Small intestine (tissue), 7 donors: ENCODE measurements at regions not wholly inside any gene's neighbourhood (a gene's known extent, or its start where the extent isn't known, plus 50 kb on each side); places are given as distances from the start of the nearest gene placed in this dataset.
"Not testable (repeated sequence)": the region's sequence is repeated elsewhere in the genome, so short reads cannot be mapped to it uniquely, and the experiment has no call there.

Experiments used
- DNase-seq, 2 donors: peaks; one replicate each; pipeline versions ENCODE4 v3.0.0 to v3.0.0-alpha.2; 2013
- FAIRE-seq: peaks from 2 replicates; lab custom pipeline; 2012; peaks lifted over from hg19 to GRCh38; lab: Jason Lieb, UNC
- H3K27ac ChIP-seq, 3 donors: one replicate each; pipeline ENCODE4 v1.5.1; 2013; ENCODE audit warnings: low read length in 2 of 3, mild to moderate bottlenecking in 2 of 3, control low read depth in 1 of 3, inconsistent platforms in 1 of 3, low read depth in 1 of 3, moderate library complexity in 1 of 3
- H3K27me3 ChIP-seq, 3 donors: one replicate each; pipeline ENCODE4 v1.6.1; 2013; ENCODE audit warnings: low read length in 3 of 3, inconsistent platforms in 1 of 3; ENCODE audit not compliant: control insufficient read depth in 3 of 3, insufficient read depth in 3 of 3
- H3K36me3 ChIP-seq, 3 donors: one replicate each; pipeline ENCODE4 v1.6.1; 2013; ENCODE audit warnings: low read length in 3 of 3, inconsistent platforms in 1 of 3, low read depth in 1 of 3, mild to moderate bottlenecking in 1 of 3, moderate library complexity in 1 of 3; ENCODE audit not compliant: control insufficient read depth in 3 of 3, insufficient read depth in 2 of 3
- H3K4me1 ChIP-seq, 3 donors: one replicate each; pipeline ENCODE4 v1.6.1; 2013; ENCODE audit warnings: low read length in 2 of 3, inconsistent platforms in 1 of 3, low read depth in 1 of 3, mild to moderate bottlenecking in 1 of 3, moderate library complexity in 1 of 3; ENCODE audit not compliant: control insufficient read depth in 3 of 3, insufficient read depth in 2 of 3
- H3K4me3 ChIP-seq, 3 donors: one replicate each; pipeline ENCODE4 v1.5.1; 2013; ENCODE audit warnings: low read length in 3 of 3, control low read depth in 1 of 3, inconsistent platforms in 1 of 3, low read depth in 1 of 3, mild to moderate bottlenecking in 1 of 3, moderate library complexity in 1 of 3
- H3K9me3 ChIP-seq, 2 donors: one replicate each; pipeline ENCODE4 v1.6.1; 2013; ENCODE audit warnings: low read depth in 1 of 2, low read length in 1 of 2; ENCODE audit not compliant: control insufficient read depth in 2 of 2, insufficient read depth in 1 of 2
- WGBS, 3 donors: extraction: QIAGEN DNeasy Blood & Tissue Kit; methylation state at CpG; one replicate each; pipeline ENCODE4 v1.1.7; 2013; 5-methylcytosine and 5-hydroxymethylcytosine counted together
- donor health status: healthy with polysubstance abuse.
- donor health status: control.
- donor health status: control.
- donor health status: Bipolar disorder and iron deficiency.
- donor health status: healthy.

DNA sequence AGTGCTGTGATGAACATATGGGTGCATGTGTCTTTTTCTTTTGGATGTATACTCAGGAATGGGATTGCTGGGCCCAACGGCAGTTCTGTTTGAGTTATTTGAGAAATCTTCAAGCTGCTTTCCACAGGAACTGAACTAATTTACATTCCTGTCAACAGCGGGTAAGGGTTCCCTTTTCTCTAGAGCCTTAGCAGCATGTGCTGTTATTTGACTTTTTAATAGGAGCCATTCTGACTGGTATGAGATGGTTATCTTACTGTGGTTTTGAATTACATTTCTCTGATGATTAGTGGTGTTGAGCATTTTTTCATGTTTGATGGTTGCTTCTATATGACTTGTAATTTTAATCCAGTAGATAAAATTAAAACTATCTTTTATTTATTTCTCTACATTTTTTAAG lies 1168.6 kb upstream of the ALCAM start:
- WGBS, 3 donors, result 49 to 63% (median 58%) methylated on average over 2 of the region's 2 CpGs

DNA sequence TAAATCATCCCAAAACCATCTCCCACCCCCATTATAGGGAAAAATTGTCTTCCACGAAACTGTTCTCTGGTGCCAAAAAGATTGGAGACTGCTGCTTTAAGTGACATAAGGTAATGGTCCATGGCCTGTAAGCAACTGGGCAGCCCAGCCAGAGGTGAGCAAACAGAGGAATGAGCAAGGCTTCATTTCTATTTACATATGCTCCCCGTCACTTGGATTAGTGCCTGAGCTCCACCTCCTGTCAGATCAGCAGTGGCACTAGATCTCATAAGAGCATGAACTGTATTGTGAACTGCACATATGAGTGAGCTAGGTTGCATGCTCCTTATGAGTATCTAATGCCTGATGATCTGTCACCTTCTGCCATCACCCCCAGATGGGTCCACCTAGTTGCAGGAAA lies 1159.8 kb upstream of the ALCAM start:
- DNase-seq (no peak), FAIRE-seq (no peak)
- Histone ChIP-seq H3K36me3 (no peaks in the 10 kb centered on the region), H3K27me3 (no peaks in the 10 kb centered on the region), H3K4me3 (no peak overlapping the region), H3K9me3 (no peaks in the 10 kb centered on the region), H3K27ac (no peak overlapping the region), H3K4me1 (no peaks in the 10 kb centered on the region)
- WGBS, 3 donors, result 49 to 62% (median 56%) methylated on average over 2 of the region's 2 CpGs

More for the DNA sequence above, 1168.6 kb upstream of the ALCAM start:
- FAIRE-seq (no peak), DNase-seq (no peak)
- H3K27me3 ChIP-seq, result no peaks in the 10 kb centered on the region
- no peaks in the 10 kb centered on the region for H3K36me3 ChIP-seq
- H3K4me1 ChIP-seq, result no peaks in the 10 kb centered on the region
- no peak overlapping the region for H3K4me3 ChIP-seq
- no peaks in the 10 kb centered on the region for H3K9me3 ChIP-seq
- H3K27ac ChIP-seq, result no peak overlapping the region

DNA sequence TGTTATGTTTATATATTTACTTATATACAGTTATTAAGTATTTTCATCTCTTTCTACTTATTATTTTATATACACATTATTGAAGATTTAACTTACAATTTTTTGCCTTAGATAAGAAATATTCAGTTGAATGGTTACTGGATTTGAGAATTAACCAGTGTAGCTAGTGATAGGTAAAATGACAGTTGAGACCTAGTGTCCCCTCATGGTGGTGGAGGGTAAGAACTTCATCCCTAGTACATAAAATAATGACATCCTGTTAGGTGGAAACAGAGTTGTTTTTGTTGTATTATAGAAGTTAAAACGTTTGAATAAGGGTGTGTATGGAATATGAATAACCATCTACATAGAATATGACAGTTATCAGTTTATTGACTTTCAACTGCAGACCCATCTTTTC lies 1152.4 kb upstream of the ALCAM start:
- Histone ChIP-seq H3K27me3 (no peaks in the 10 kb centered on the region), H3K9me3 (no peaks in the 10 kb centered on the region), H3K27ac (no peak overlapping the region), H3K4me3 (no peak overlapping the region), H3K4me1 (no peaks in the 10 kb centered on the region), H3K36me3 (no peaks in the 10 kb centered on the region)
- FAIRE-seq (no peak), DNase-seq (no peak)
- 28 to 34% (median 30%) methylated on average over 1 of the region's 1 CpG for WGBS, 3 donors

DNA sequence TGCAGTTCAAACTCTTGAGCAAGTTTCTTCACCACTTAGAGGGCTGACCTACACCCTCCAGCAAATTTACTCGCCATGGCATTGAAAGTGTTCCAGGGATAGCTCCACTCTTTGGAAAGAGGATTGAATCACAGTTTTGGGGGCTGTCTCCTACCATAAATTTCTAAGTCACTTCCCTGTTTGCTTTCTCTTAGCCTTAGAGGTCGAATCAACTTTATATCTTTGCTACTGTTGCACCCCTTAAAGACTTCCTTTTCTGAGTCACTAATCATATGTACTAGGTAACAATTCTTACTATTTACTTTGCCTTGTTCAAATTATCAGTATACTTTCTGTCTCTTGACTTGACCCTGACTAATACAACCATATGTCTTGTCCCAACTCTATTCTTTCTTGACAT lies 1151.8 kb upstream of the ALCAM start:
- no peak for FAIRE-seq
- no peaks in the 10 kb centered on the region for H3K4me1 ChIP-seq
- H3K27ac ChIP-seq, result no peak overlapping the region
- no peaks in the 10 kb centered on the region for H3K27me3 ChIP-seq
- H3K4me3 ChIP-seq, result no peak overlapping the region
- WGBS, 3 donors, result 47 to 66% (median 52%) methylated on average over 2 of the region's 2 CpGs
- DNase-seq, result no peak
- no peaks in the 10 kb centered on the region for H3K36me3 ChIP-seq
- H3K9me3 ChIP-seq, result no peaks in the 10 kb centered on the region

DNA sequence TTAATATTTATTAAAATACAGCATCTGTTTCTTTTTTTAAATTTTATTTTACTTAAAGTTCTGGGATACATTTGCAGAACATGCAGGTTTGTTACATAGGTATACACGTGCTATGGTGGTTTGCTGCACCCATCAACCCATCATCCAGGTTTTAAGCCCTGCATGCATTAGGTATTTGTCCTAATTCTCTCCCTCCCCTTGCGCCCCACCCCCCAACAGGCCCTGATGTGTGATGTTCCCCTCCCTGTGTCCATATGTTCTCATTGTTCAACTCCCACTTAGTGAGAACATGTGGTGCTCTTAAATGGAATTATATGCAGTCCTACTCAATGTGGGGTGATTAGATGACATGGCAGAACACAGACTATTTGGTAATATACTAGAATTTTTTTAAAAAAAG lies 1147.7 kb upstream of the ALCAM start:
- not testable (repeated sequence) for FAIRE-seq

DNA sequence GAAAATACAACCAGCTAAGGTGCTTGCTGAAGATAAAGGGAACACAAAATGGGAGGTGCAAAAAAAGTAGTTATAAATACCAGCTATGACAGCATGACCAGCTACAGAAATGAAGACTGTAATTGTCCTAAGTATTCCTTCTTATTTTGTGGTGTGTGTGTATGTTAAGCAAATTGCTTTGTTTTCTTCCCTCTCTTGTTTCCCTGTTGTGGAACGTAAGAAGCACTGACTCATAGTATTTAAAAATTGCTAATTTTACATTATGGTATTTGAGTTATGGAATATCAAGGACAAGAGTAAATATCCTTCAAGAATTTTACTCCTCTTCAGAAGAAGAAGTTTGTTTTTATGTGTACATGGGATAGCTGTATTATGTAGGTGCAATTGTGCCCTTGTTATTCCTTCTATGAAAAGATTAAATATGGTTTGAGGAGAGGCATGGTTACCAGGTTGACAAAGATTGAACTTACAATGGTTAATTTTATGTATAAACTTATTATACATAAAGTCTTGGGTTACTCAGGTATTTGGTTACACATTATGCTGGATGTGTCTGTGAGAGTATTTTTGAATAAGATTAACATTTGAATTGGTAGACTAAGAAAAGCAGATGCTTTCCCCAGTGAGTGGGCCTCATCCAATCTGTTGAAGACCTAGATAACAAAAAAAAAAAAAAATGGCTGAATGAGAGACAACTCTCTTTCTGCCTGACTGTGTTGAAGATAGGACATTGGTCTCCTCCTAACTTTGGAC lies 1132.1 kb upstream of the ALCAM start:
- DNase-seq, result no peak
- H3K4me1 ChIP-seq, result no peaks in the 10 kb centered on the region

More for the DNA sequence above, 1147.7 kb upstream of the ALCAM start:
- not testable (repeated sequence) for H3K9me3 ChIP-seq, H3K27me3 ChIP-seq, H3K4me3 ChIP-seq, DNase-seq, H3K27ac ChIP-seq, H3K36me3 ChIP-seq, H3K4me1 ChIP-seq
- 81 to 100% (median 83%) methylated on average over 2 of the region's 2 CpGs for WGBS, 3 donors

DNA sequence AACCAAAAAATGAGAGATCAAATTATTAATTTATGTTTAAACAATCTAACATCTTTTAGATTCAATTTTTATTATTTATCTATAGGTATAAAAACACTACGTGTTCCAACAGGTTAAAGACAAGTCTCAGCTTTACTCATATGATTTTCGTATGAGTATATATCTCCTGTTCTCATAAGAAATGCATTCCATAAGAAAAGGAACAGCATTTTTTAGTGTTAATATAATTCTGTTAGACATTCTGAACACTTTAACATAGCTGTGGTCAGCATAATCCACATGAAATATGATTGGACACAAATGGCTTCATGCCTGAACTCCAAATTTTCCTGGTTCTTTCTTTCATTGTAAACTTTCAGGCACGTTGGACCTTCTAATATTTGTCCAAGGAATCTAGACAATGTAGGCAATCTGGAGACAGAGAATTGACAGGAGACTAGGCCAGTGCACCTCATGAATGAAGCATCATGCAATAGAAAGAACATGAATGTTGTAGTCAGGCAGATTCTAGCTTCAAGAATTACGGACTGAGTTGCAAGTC lies 1122.0 kb upstream of the ALCAM start:
- Histone ChIP-seq H3K27me3 (no peaks in the 10 kb centered on the region), H3K36me3 (no peaks in the 10 kb centered on the region), H3K9me3 (peaks cover 0 to 2% of the 10 kb centered on the region in 2 donors), H3K27ac (no peak overlapping the region), H3K4me1 (no peaks in the 10 kb centered on the region), H3K4me3 (no peak overlapping the region)
- no peak for FAIRE-seq
- DNase-seq, result no peak
- 52 to 59% (median 55%) methylated on average over 4 of the region's 4 CpGs for WGBS, 3 donors

More for the DNA sequence above, 1132.1 kb upstream of the ALCAM start:
- no peaks in the 10 kb centered on the region for H3K27me3 ChIP-seq
- H3K27ac ChIP-seq, result no peak overlapping the region
- FAIRE-seq, result no peak
- H3K9me3 ChIP-seq, result no peaks in the 10 kb centered on the region
- no peak overlapping the region for H3K4me3 ChIP-seq
- 72 to 79% (median 74%) methylated on average over 1 of the region's 1 CpG for WGBS, 3 donors
- no peaks in the 10 kb centered on the region for H3K36me3 ChIP-seq

DNA sequence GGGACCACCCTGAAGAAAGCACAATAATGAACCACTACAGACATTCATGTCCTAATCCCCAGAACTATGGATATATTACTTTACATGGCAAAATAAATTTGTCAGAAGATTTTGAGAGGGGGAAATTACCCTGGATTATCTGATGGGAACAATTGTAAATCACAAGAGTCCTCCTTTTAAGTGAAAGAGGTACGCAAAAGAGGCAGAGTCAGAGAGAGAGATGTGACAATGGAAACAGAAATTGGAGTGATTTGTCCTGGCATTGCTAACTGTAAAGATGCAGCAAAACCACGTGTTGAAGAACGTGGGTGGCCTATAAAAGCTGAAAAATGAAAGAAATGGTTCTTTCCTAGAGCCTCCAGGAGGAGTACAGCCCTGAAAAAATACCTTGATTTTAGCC lies 1121.4 kb upstream of the ALCAM start:
- no peak overlapping the region for H3K4me3 ChIP-seq
- H3K4me1 ChIP-seq, result no peaks in the 10 kb centered on the region
- peaks cover 0 to 2% of the 10 kb centered on the region in 2 donors for H3K9me3 ChIP-seq
- no peak overlapping the region for H3K27ac ChIP-seq
- WGBS, 3 donors, result 33 to 50% (median 40%) methylated on average over 3 of the region's 3 CpGs
- H3K27me3 ChIP-seq, result no peaks in the 10 kb centered on the region
- no peaks in the 10 kb centered on the region for H3K36me3 ChIP-seq
- DNase-seq (no peak), FAIRE-seq (no peak)
